Retinal pigment epithelial cell (primary cell): ENCODE measurements at regions not wholly inside any gene's neighbourhood (a gene's known extent, or its start where the extent isn't known, plus 50 kb on each side); places are given as distances from the start of the nearest gene placed in this dataset.

ENCODE experiments used
- DNase-seq: peaks from one replicate; pipeline ENCODE4 v3.0.0-alpha.2; 2010; ENCODE audit warnings: low read depth
- H3K4me3 ChIP-seq: 2 replicates; pipeline ENCODE4 v1.5.1; 2011; ENCODE audit warnings: mild to moderate bottlenecking, low read length, control low read depth, moderate library complexity
- TF ChIP-seq, protein P1 (sequence below): conservative IDR thresholded peaks from 2 replicates; pipeline ENCODE4 v1.5.1; 2011; ENCODE audit warnings: low read depth, low read length, control low read depth, inconsistent platforms

DNA sequence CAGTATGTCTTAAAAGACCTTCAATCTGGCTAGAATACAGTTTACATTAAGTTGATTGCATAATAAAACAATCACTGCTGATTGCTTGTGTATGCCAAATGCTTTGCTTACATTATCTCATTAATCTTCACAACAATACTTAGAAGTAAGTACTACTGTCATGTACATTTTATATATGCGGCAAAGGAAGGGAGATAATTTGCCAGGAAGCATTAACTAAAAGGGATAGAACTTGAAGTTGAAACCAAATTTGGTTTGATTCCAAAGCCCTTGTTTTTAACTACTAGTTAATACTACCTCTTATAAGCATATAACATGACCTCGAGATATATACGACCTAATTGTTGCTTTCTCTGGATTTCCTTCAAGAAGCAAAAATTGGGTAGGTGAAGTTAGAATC lies 155.8 kb downstream of the NTMT2 start:
- no peak overlapping the region for H3K4me3 ChIP-seq
- DNase-seq = no peak
- TF ChIP-seq, protein P1, sequence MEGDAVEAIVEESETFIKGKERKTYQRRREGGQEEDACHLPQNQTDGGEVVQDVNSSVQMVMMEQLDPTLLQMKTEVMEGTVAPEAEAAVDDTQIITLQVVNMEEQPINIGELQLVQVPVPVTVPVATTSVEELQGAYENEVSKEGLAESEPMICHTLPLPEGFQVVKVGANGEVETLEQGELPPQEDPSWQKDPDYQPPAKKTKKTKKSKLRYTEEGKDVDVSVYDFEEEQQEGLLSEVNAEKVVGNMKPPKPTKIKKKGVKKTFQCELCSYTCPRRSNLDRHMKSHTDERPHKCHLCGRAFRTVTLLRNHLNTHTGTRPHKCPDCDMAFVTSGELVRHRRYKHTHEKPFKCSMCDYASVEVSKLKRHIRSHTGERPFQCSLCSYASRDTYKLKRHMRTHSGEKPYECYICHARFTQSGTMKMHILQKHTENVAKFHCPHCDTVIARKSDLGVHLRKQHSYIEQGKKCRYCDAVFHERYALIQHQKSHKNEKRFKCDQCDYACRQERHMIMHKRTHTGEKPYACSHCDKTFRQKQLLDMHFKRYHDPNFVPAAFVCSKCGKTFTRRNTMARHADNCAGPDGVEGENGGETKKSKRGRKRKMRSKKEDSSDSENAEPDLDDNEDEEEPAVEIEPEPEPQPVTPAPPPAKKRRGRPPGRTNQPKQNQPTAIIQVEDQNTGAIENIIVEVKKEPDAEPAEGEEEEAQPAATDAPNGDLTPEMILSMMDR = no peak

DNA sequence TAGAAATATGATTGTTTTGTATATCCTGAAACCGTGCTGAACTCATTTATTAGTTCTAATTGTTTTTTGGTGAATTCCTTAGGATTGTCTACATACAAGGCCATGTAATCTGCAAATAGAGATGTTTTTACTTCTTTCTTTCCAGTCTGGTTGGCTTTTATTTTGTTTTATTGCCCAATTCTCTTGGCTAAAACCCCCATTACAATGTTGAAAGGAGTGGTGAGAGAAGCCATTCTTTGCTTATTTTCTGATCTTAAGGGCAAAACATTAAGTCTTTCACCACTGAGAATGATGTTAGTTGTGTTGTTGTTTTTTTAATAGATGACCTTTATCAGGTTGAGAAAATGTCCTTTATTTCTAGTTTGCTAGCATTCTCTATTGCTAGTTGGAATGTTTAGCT lies 157.3 kb downstream of the NTMT2 start:
- H3K4me3 ChIP-seq = no peak overlapping the region
- TF ChIP-seq, protein P1 = no peak
- DNase-seq = no peak

DNA sequence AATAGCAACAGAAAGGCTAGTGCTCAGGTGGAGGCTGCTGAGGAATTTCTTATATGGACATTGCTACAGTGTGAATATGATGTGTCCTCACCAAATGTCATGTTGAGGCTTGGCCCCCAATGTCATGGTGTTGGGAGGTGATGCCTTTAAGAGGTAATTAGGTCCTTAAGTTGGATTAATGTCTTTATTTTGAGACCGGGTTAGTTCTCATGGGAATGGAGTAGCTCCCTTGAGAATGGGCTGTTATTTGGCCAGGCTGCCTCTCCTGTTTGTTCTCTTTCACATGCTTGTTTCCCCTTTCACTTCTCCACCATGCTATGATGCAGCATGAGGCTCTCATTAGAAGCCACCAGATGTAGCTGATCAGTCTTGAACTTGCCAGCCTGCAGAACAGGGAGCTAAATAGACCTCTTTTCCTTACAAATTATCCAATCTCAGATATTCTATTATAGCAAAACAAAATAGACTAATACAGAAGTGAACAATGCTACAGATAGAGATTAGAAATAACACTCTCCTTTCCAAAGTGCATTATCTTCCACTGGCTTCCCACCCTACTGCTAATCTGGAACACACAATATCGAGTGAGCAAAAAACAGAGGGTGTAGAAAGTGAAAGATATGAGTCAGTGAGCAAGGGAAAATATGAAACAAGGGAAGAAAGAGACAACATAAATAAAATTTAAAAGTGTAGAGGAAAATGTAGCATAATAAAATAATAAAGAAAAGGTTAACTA lies 160.2 kb downstream of the NTMT2 start:
- no peak overlapping the region for H3K4me3 ChIP-seq
- TF ChIP-seq, protein P1 = no peak
- no peak for DNase-seq

DNA sequence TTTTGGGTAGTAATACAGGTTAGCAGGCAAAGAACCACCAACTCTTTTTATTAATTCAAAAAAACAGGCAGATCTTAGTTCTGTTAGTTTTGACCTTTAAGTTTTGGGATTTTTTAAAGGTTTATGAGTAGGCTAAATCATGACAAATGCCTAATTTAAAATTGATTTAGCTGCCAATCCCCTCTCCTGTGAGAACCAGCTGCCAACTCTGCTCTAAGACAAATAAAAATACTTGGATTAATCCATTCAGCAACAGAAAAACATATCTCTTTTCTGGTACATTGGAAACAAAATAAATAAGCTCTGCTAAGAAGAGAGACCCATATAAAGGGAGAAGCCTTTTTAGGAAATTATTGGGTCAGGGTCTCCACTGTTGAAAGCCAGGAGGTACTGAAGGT lies 160.8 kb downstream of the NTMT2 start:
- TF ChIP-seq, protein P1 = no peak
- no peak overlapping the region for H3K4me3 ChIP-seq
- no peak for DNase-seq

DNA sequence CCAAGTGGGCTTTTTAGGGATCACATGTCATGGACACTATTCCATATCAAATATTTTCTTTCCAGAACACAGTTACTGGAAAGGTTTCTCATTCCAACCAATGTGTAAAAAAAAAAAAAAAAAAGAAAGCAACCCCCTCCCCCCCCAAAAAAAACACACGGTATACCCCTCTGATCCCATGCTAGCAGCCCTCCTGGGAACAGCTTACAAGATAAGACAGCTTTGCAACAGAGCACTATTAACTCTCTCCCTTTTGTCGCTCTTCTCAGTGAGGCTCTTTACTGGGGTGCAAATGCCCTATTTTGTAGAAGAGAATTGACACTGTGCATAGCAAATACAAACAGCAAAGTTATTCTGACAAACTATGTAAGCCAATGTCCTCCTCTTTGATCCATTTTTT lies 161.2 kb downstream of the NTMT2 start:
- DNase-seq = no peak
- TF ChIP-seq, protein P1 = no peak
- H3K4me3 ChIP-seq = no peak overlapping the region

DNA sequence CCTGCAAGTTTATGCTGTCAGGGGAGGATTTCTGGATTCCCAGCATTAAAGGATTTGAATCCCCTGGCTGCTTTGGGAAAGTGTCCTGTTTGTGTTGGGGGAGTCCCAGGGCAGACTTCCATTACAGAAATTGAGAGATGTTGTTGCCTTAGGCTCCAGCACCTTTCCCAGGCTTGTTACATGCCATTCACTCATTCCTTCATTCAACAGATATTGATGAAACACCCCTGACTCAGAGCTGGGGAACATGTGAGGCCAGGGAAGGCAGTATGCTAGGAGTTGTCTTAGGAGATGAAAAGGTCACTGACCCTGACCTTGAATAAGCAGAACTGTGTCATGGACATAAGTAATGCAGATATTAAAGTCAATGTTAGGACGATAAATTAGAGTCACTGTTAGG lies 161.7 kb downstream of the NTMT2 start:
- H3K4me3 ChIP-seq = no peak overlapping the region
- no peak for DNase-seq
- TF ChIP-seq, protein P1 = no peak

DNA sequence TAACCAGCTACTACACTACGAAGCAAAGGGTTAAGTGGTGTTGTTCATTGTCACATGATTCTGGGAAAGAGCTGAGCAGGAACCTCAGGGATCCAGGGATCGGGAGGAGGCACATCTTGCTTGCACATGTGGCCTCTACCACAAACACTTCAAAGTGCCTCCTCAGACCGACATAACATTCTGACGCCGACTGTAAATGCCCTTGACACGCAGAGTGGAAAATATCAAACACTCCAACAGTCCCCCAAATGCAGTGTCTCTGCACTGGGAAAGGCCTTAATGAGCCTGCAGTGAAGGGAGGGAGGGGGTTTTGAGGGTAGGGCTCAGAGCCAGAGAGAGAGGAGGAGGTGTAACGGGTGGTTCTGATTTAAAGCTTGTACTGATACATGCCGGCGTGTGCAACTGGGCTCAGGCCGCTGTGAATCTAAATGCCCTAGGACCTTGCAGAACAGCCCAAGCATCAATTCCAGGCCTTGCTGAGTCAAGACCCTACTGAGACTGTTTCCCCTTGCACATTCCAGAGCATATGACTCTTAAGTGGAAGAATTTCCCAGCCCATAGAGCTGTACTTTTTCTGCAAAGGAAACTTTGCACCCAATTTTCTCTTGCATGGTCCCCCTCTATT lies 163.7 kb downstream of the NTMT2 start:
- TF ChIP-seq, protein P1 = no peak
- peak; percentile 85 for DNase-seq
- no peak overlapping the region for H3K4me3 ChIP-seq
